WTC11 (cell line): ENCODE measurements at regions not wholly inside any gene's neighbourhood (a gene's known extent, or its start where the extent isn't known, plus 50 kb on each side); places are given as distances from the start of the nearest gene placed in this dataset.
A peak's percentile ranks its signal among the peaks of the same experiment; 100 is the strongest.

Source experiments
- ATAC-seq: fragments of 200-7000 bp; cut with Tn5 transposase; 2 replicates; pipeline ENCODE4 v1.10.0; 2021; ENCODE audit warnings: mild to moderate bottlenecking, moderate library complexity
- CTCF ChIA-PET: fragments of 300-600 bp; sonication (Branson Sonifier 250); formaldehyde crosslinking; loops from one replicate; lab custom pipeline; 2021; ENCODE audit warnings: antibody characterized with exemption; lab: Charles Lee
- POLR2A ChIA-PET: fragments of 350-600 bp; sonication (Branson Sonifier 250); formaldehyde crosslinking; loops from one replicate; lab custom pipeline; 2021; ENCODE audit warnings: antibody characterized with exemption; lab: Charles Lee
- DNase-seq: peaks from one replicate; pipeline ENCODE4 v3.0.0; 2021; ENCODE audit warnings: low spot score
- H3K27ac Mint-ChIP-seq: 2 replicates; pipeline ENCODE4 v1.8.0; 2021; ENCODE audit warnings: mixed read lengths
- H3K27me3 Mint-ChIP-seq: 2 replicates; pipeline ENCODE4 v1.8.0; 2021; ENCODE audit warnings: low read depth, mild to moderate bottlenecking, moderate library complexity, mixed read lengths
- H3K36me3 Mint-ChIP-seq: 2 replicates; pipeline ENCODE4 v1.8.0; 2021; ENCODE audit warnings: mixed read lengths
- H3K4me1 Mint-ChIP-seq: 2 replicates; pipeline ENCODE4 v1.8.0; 2022; ENCODE audit warnings: mixed read lengths
- H3K4me3 Mint-ChIP-seq: 2 replicates; pipeline ENCODE4 v1.8.0; 2021; ENCODE audit warnings: mild to moderate bottlenecking, moderate library complexity, mixed read lengths
- H3K9me3 Mint-ChIP-seq: 2 replicates; pipeline ENCODE4 v1.8.0; 2021; ENCODE audit warnings: mixed read lengths
- GRHL2 ChIP-seq: fragments of 250-450 bp; sonication (Bioruptor Pico); IDR thresholded peaks from 2 replicates; pipeline ENCODE4 v1.8.0; 2022; ENCODE audit warnings: mild to moderate bottlenecking, moderate library complexity; ENCODE audit not compliant: insufficient replicate concordance, severe bottlenecking
- MYBL2 ChIP-seq: sonication (generic); formaldehyde crosslinking; IDR thresholded peaks from 2 replicates; pipeline ENCODE4 v1.8.1; 2023; ENCODE audit warnings: mild to moderate bottlenecking, moderate library complexity, missing genetic modification reagents
- RORB ChIP-seq: fragments of 250-450 bp; sonication (Bioruptor Pico); IDR thresholded peaks from 2 replicates; pipeline ENCODE4 v1.9.0; 2021; ENCODE audit warnings: mild to moderate bottlenecking
- USF2 ChIP-seq: sonication (generic); formaldehyde crosslinking; IDR thresholded peaks from 2 replicates; pipeline ENCODE4 v1.8.1; 2023; ENCODE audit warnings: mild to moderate bottlenecking, missing genetic modification reagents, moderate library complexity
- ZNF416 ChIP-seq: fragments of 250-450 bp; sonication (Bioruptor Pico); IDR thresholded peaks from 2 replicates; pipeline ENCODE4 v1.9.0; 2021; ENCODE audit warnings: mild to moderate bottlenecking, inconsistent platforms
- ZNF671 ChIP-seq: fragments of 250-450 bp; sonication (Bioruptor Pico); IDR thresholded peaks from 2 replicates; pipeline ENCODE4 v1.8.0; 2021; ENCODE audit warnings: mild to moderate bottlenecking
- TF ChIP-seq, protein P1 (sequence below): sonication (generic); formaldehyde crosslinking; IDR thresholded peaks from 2 replicates; pipeline ENCODE4 v1.8.0; 2023; ENCODE audit warnings: missing genetic modification reagents
- TF ChIP-seq, protein P2 (sequence below): sonication (generic); formaldehyde crosslinking; IDR thresholded peaks from 2 replicates; pipeline ENCODE4 v1.8.1; 2023; ENCODE audit warnings: mild to moderate bottlenecking, missing genetic modification reagents, borderline replicate concordance
- TF ChIP-seq, protein P3 (sequence below): sonication (generic); formaldehyde crosslinking; IDR thresholded peaks from 2 replicates; pipeline ENCODE4 v1.8.1; 2022; ENCODE audit warnings: missing genetic modification reagents, borderline replicate concordance
- TF ChIP-seq, protein P4 (sequence below): fragments of 200-600 bp; IDR thresholded peaks from 2 replicates; pipeline ENCODE4 v1.8.0; 2022; ENCODE audit warnings: antibody characterized with exemption
- TF ChIP-seq, protein P5 (sequence below): sonication (generic); formaldehyde crosslinking; IDR thresholded peaks from 2 replicates; pipeline ENCODE4 v1.8.1; 2022; ENCODE audit warnings: low read depth, missing genetic modification reagents, borderline replicate concordance

- no peak for TF ChIP-seq GRHL2 (CRISPR knock-in tag)
- TF ChIP-seq, protein P1, sequence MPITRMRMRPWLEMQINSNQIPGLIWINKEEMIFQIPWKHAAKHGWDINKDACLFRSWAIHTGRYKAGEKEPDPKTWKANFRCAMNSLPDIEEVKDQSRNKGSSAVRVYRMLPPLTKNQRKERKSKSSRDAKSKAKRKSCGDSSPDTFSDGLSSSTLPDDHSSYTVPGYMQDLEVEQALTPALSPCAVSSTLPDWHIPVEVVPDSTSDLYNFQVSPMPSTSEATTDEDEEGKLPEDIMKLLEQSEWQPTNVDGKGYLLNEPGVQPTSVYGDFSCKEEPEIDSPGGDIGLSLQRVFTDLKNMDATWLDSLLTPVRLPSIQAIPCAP (CRISPR knock-in tag): no peak
- TF ChIP-seq, protein P2, sequence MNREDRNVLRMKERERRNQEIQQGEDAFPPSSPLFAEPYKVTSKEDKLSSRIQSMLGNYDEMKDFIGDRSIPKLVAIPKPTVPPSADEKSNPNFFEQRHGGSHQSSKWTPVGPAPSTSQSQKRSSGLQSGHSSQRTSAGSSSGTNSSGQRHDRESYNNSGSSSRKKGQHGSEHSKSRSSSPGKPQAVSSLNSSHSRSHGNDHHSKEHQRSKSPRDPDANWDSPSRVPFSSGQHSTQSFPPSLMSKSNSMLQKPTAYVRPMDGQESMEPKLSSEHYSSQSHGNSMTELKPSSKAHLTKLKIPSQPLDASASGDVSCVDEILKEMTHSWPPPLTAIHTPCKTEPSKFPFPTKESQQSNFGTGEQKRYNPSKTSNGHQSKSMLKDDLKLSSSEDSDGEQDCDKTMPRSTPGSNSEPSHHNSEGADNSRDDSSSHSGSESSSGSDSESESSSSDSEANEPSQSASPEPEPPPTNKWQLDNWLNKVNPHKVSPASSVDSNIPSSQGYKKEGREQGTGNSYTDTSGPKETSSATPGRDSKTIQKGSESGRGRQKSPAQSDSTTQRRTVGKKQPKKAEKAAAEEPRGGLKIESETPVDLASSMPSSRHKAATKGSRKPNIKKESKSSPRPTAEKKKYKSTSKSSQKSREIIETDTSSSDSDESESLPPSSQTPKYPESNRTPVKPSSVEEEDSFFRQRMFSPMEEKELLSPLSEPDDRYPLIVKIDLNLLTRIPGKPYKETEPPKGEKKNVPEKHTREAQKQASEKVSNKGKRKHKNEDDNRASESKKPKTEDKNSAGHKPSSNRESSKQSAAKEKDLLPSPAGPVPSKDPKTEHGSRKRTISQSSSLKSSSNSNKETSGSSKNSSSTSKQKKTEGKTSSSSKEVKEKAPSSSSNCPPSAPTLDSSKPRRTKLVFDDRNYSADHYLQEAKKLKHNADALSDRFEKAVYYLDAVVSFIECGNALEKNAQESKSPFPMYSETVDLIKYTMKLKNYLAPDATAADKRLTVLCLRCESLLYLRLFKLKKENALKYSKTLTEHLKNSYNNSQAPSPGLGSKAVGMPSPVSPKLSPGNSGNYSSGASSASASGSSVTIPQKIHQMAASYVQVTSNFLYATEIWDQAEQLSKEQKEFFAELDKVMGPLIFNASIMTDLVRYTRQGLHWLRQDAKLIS: no peak
- no peak for TF ChIP-seq USF2 (CRISPR knock-in tag)
- TF ChIP-seq, protein P3, sequence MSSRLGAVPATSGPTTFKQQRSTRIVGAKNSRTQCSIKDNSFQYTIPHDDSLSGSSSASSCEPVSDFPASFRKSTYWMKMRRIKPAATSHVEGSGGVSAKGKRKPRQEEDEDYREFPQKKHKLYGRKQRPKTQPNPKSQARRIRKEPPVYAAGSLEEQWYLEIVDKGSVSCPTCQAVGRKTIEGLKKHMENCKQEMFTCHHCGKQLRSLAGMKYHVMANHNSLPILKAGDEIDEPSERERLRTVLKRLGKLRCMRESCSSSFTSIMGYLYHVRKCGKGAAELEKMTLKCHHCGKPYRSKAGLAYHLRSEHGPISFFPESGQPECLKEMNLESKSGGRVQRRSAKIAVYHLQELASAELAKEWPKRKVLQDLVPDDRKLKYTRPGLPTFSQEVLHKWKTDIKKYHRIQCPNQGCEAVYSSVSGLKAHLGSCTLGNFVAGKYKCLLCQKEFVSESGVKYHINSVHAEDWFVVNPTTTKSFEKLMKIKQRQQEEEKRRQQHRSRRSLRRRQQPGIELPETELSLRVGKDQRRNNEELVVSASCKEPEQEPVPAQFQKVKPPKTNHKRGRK: no peak
- no peak for TF ChIP-seq RORB (CRISPR knock-in tag)
- TF ChIP-seq ZNF671 (CRISPR knock-in tag): no peak
- ChIA-PET CTCF (interaction anchor here (0.5 to 3.0 kb wide), 53 partner anchors 10 to 515 kb away, joined by 3 to 49 read pairs (median 6); partner anchors contain the start of genes CDC45, CLDN5, ESS2 and GP1BB), POLR2A (interaction anchor here (1.1 kb wide), 1 partner anchor 151 kb away, joined by 4 read pairs; the partner anchor contains the start of gene CDC45)
- no peak for ATAC-seq
- no peaks in the 10 kb centered on the region for H3K9me3 Mint-ChIP-seq
- H3K4me3 Mint-ChIP-seq: no peak overlapping the region
- H3K4me1 Mint-ChIP-seq: peaks cover 24% of the 10 kb centered on the region
- H3K27ac Mint-ChIP-seq: no peak overlapping the region
- H3K36me3 Mint-ChIP-seq: no peaks in the 10 kb centered on the region
- no peak for DNase-seq
- no peaks in the 10 kb centered on the region for H3K27me3 Mint-ChIP-seq
Observed at GRCh38 chr22:19630614-19631013, 83.7 kb upstream of the SEPTIN5 start.

- Mint-ChIP-seq H3K27me3 (no peaks in the 10 kb centered on the region), H3K27ac (no peak overlapping the region), H3K36me3 (no peaks in the 10 kb centered on the region), H3K4me3 (no peak overlapping the region), H3K4me1 (peaks cover 18% of the 10 kb centered on the region), H3K9me3 (no peaks in the 10 kb centered on the region)
- ChIA-PET POLR2A (no interaction called here), CTCF (interaction anchor here (0.6 to 2.4 kb wide), 41 partner anchors 9 to 558 kb away, joined by 3 to 22 read pairs (median 5); partner anchors contain the start of genes CDC45, CLDN5, GP1BB and SLC25A1)
- TF ChIP-seq, protein P4, sequence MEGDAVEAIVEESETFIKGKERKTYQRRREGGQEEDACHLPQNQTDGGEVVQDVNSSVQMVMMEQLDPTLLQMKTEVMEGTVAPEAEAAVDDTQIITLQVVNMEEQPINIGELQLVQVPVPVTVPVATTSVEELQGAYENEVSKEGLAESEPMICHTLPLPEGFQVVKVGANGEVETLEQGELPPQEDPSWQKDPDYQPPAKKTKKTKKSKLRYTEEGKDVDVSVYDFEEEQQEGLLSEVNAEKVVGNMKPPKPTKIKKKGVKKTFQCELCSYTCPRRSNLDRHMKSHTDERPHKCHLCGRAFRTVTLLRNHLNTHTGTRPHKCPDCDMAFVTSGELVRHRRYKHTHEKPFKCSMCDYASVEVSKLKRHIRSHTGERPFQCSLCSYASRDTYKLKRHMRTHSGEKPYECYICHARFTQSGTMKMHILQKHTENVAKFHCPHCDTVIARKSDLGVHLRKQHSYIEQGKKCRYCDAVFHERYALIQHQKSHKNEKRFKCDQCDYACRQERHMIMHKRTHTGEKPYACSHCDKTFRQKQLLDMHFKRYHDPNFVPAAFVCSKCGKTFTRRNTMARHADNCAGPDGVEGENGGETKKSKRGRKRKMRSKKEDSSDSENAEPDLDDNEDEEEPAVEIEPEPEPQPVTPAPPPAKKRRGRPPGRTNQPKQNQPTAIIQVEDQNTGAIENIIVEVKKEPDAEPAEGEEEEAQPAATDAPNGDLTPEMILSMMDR: peak; percentile 38; the same call in 1 of the 2 replicates
- no peak for TF ChIP-seq MYBL2 (CRISPR knock-in tag)
- ATAC-seq (peak; percentile 84), DNase-seq (peak; percentile 72)
Observed at GRCh38 chr22:19631899-19632667, 82.2 kb upstream of the SEPTIN5 start.

GRCh38 chr22:19632668-19633148 lies 81.6 kb upstream of the SEPTIN5 start:
- CTCF ChIA-PET: interaction anchor here (0.6 to 2.4 kb wide), 39 partner anchors 9 to 559 kb away, joined by 3 to 22 read pairs (median 5); partner anchors contain the start of genes CDC45, CLDN5, GP1BB and SLC25A1
- Mint-ChIP-seq H3K4me3 (no peak overlapping the region), H3K27ac (no peak overlapping the region), H3K36me3 (no peaks in the 10 kb centered on the region), H3K9me3 (no peaks in the 10 kb centered on the region), H3K27me3 (no peaks in the 10 kb centered on the region), H3K4me1 (peaks cover 18% of the 10 kb centered on the region)
- DNase-seq (no peak), ATAC-seq (no peak)
- POLR2A ChIA-PET: no interaction called here
- TF ChIP-seq, protein P5, sequence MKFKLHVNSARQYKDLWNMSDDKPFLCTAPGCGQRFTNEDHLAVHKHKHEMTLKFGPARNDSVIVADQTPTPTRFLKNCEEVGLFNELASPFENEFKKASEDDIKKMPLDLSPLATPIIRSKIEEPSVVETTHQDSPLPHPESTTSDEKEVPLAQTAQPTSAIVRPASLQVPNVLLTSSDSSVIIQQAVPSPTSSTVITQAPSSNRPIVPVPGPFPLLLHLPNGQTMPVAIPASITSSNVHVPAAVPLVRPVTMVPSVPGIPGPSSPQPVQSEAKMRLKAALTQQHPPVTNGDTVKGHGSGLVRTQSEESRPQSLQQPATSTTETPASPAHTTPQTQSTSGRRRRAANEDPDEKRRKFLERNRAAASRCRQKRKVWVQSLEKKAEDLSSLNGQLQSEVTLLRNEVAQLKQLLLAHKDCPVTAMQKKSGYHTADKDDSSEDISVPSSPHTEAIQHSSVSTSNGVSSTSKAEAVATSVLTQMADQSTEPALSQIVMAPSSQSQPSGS (CRISPR knock-in tag): no peak
- no peak for TF ChIP-seq ZNF416 (CRISPR knock-in tag)
- TF ChIP-seq, protein P2: no peak
